Stimulated activated CD4-positive, alpha-beta T cell treated with anti-CD3 and anti-CD28 coated beads, TNF-alpha, amount 100 ng/mL, for 4 hours (primary cell): ENCODE measurements at regions not wholly inside any gene's neighbourhood (a gene's known extent, or its start where the extent isn't known, plus 50 kb on each side); places are given as distances from the start of the nearest gene placed in this dataset.
"Not testable (repeated sequence)": the region's sequence is repeated elsewhere in the genome, so short reads cannot be mapped to it uniquely, and the experiment has no call there.

Experiments used
- DNase-seq, 3 experiments: peaks; one replicate each; pipeline ENCODE4 v3.0.0-alpha.2; 2020; ENCODE audit warnings: low read depth in 3 of 3

- DNase-seq, result no peak
Measured at GRCh38 chr4:118410138-118410537, 57.3 kb upstream of the PRSS12 start.

DNA sequence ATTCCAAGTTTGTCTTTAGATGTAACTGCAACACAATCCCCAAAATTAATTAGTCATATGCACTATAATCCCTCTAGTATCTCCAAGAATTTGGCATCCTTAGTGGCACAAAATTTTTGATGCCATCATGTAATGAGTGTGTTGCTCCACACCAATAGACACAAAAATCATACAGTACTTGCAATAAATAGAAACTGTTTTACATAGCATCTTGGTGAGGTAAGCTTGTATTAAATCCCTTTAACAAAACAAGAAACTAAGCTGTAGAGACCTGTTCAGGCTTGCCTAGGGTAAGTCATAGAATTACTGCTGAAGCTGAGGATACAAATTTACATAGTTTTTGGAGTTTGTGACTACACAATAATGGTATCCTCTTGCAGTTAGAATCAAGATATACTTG is 64.5 kb upstream of the PRSS12 start:
- DNase-seq, result no peak

DNA sequence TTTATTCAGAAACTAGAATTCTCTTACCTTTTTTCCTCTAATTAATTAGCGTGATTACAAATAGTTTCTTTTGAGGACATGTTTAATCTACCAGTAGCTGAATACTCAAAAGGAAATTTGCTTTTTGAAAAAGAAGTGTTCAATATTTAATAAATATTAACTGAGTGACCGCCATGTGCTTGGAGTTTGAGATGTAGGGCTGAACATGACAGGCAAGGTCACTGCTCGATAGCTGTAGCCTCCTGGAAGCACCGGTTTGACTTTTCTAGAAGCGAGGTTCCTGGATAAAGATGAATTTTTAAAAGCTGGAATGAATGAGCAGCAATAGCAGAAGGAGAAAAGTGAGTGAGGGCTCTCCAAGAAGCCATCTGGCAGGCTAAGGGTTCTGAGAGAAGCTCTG is 65.0 kb upstream of the PRSS12 start:
- not testable (repeated sequence) for DNase-seq

GRCh38 chr4:118418396-118418795 is 65.6 kb upstream of the PRSS12 start:
- not testable (repeated sequence) for DNase-seq

DNA sequence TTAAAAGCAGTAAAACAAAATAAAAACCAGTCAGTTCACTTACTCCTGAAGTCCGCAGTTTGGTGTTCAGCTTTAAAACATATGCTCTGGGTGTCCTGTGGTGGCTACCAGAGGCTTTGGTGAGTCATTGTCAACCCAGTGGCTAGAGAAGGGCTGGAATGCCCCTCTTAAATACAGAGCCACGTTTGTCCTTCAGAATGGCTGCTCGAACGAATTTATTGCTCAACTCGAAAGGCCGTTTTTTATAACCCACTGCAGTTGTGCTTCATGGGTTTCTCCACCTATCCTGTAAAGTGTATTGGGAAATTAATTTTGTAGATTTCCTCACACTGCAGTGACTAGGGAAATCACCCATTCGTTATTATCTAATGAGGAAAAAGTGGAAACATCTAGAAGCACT is 66.8 kb upstream of the PRSS12 start:
- not testable (repeated sequence) for DNase-seq

DNA sequence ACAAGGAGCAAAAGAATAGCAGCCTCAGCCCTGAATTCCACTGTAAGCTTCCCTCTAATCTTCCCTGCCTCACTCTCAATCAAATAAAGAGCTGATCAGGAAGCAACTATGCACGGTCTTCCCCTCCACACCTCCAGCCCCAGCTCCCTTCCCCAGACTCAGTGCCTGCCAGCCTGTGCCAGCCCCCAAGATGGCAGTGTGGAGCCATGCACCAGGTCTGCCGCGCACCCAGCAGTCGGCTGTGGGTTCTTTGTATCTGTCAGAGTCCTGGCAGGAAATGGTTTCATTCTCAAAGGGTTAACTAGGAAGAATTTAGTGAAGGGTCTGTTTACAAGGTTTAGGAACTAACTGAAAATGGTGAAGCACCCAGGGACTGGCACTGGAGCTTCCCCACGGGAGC is 71.3 kb upstream of the PRSS12 start:
- DNase-seq, result peak in 1 of 3 experiments; percentile 2

DNA sequence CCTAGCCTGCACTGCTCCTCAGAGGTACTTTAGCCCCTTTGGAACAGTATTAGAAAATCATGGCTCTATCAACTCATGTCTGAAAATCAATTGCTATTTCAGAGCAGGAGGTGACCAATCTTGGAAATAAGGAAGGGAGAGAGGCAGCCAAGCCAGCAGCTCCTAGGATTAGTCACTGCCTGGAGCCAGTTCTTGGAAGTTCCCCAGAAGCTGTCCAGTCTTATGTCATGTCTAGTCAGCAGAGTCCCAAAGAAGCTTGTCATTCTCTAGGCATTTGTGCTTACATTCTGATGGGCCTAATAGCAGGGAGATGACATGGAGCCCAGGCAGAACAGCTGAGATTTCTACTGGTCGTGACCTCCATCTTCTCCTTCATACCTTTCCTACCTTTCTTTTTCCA is 76.1 kb upstream of the PRSS12 start:
- DNase-seq, result not testable (repeated sequence)

DNA sequence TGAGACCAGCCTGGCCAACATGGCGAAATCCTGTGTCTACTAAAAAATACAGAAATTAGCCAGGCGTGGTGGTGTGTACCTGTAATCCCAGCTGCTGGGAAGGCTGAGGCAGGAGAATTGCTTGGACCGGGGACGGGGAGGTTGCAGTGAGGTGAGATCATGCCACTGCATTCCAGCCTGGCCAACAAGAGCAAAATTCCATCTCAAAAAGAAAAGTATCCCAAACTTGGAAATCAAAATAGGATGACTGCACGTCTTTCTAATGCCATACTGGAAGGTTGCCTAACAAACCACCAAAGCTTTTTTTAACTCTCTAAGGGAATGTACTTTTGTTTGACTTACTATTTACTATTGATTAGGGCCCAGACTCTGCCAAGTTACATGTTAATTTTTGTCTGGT is 79.6 kb upstream of the PRSS12 start:
- not testable (repeated sequence) for DNase-seq

DNA sequence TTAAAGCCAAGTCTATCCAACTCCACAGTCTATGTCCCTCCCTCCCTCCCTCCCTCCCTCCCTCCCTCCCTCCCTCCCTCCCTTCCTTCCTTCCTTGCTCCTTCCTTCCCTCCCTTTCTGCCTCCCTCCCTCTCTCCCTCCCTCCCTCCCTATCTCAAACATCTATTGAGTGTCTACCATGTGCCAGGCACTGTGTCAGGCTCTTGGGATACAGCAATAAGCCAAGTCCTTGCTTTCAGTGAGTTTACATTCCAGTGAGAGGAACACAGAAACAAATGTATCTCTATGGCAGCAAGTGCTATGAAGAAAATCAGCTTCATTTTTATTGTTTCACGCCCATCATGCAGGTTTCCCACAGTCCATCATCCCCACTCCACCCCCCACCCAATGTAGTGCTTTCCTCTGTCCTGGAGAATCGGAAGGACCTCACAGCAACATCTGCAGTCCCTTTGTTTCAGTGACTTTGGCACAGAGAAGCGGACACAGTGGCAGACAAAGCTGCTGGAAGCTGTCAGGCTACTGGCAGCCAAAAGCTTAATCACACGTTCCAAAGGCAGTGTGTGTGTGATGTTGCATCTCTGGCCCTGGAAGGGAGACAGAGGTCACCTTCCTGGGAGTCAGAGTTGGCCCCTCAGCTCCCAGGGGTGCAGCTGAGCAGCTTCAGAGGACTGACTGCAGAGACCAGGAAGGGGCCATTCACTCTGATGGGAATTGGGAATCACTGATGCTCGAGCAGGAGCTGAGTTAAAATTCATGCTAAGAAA is 81.0 kb upstream of the PRSS12 start:
- DNase-seq, result not testable (repeated sequence)

DNA sequence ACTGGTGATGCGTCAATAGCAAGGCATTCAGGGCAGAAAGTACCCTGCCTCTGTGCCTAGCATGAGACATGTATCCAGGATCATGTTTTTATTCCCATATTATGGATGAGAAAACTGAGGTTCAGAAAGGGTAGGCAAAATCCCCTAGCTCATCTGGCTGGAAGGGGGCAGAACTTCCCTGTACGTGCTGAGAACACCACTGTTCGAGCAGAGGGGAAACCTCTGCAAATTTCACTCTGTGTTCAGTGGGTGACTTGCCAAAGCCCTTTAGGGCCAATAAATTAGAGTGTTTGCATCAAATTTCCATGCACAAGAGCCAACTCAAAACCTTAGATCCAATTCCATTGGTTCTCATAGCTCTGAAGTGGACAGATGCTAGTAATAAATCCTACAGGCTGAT is 82.6 kb upstream of the PRSS12 start:
- DNase-seq, result not testable (repeated sequence)

DNA sequence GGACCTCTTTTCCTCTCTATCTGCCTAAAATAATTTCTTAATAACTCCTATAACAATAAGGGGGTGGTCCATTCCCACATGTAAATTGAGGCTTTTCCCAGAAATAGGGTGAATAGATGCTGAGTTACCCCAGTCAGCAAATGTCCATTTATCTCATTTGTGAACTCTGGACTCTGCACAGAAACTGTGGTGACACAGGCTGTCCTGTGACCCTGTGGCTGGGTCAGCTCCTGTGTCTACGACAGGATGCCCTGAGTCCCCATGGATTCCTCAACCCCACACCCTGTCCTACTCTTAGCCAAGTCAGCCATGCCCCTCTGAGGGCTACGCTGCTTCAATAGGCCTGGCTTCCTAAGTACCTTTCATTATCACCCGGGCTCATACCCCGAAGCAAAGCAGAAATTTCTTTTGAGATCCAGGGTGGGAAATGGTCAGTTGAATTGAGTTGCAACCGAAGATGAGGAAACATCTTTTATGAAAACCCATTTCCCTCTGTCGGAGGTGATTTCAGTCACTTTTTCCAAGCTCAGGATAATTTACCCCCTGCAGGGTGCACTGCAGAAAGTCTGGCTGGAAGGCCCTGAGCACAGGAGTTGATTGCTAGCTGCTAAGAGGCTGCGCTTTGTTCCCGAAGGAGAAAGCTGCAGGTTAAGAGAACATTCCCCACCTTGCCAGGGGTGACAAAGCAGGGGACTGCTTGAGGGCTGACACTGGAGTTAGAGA is 89.5 kb upstream of the PRSS12 start:
- DNase-seq, result not testable (repeated sequence)

DNA sequence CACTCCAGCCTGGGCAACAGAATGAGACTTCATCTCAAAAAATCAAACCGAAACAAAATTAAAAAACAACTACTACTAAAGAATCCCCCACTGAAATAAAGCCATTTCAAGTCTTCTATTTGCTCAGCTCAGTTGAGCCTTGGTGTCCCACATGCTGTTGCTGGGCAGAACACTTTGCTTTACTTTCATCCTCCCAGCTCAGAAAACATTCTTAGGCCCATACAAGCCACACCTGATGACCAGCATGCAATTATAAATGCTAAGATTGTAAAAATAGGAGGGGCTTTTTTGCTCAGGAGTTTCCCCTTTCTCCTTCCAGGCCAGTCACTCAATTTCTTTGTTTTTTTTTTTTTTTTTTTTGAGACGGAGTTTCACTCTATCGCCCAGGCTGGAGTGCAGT is 94.6 kb upstream of the PRSS12 start:
- DNase-seq, result not testable (repeated sequence)

DNA sequence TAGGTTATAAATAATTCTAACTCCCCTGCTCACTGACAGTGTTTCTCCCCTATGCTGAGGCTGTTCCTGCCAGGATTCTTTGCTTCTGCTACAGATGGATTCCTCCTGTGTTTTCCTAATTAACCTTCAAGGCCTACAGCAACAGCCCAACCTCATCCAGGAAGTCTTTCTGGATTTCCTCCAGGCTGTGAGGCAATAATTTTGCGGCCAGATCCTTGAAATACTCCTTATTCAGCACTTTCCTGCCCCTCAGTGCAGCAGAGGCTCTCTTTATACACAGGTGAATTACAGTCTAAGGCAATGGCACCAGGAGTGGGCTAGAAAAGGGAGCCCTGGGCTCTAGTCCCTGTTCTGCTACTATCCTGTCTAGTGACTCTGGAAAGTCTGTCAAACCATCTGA is 102.1 kb upstream of the PRSS12 start:
- not testable (repeated sequence) for DNase-seq

GRCh38 chr4:118461435-118461834 is 108.6 kb upstream of the PRSS12 start:
- not testable (repeated sequence) for DNase-seq

- DNase-seq, result not testable (repeated sequence)
Measured at GRCh38 chr4:118465831-118466230, 113.0 kb upstream of the PRSS12 start.

- not testable (repeated sequence) for DNase-seq
Measured at GRCh38 chr4:118474001-118474626, 121.3 kb upstream of the PRSS12 start.

DNA sequence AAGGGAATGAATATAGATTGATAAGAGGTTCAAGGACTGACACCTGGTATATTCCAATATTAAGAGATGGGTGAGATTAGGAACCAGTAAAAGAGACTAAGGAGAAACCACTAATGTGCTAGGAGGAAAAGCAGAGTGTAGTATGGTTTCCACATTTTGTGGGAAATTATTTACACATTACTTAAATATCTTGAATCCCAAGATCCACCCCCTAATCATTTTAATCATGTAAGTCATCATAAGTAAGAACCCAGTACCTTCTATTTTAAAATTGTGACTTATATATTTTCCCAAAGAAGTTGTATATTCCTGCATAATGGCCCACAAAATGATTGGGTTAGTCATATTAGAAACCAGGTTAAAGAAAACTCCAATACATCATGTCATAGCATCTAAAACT is 122.0 kb upstream of the PRSS12 start:
- not testable (repeated sequence) for DNase-seq

GRCh38 chr4:118475901-118476300 is 123.1 kb upstream of the PRSS12 start:
- DNase-seq, result not testable (repeated sequence)

- DNase-seq, result not testable (repeated sequence)
Measured at GRCh38 chr4:118477826-118478225, 125.0 kb upstream of the PRSS12 start.

GRCh38 chr4:118485801-118486314 is 133.1 kb upstream of the PRSS12 start:
- not testable (repeated sequence) for DNase-seq

DNA sequence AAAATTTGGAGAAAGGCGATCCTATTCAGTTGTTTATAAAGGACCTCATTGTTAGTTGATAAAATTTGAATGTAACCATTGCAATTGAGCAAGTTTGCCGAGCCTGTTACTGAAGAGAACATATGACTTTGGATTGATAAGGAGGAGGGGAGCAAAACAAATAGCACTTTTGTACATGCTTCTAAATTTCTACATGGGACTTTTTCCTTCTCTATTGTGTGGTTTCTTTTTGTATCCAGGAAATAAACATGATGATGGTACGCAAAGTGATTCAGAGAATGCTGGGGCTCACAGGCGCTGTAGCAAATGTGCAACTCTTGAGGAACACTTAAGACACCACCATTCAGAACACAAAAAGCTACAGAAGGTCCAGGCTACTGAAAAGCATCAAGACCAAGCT is 140.2 kb upstream of the PRSS12 start:
- not testable (repeated sequence) for DNase-seq

- DNase-seq, result not testable (repeated sequence)
Measured at GRCh38 chr4:118494437-118494836, 141.6 kb upstream of the PRSS12 start.
